Lower lobe of right lung (tissue), 2 donors: ENCODE measurements at regions not wholly inside any gene's neighbourhood (a gene's known extent, or its start where the extent isn't known, plus 50 kb on each side); places are given as distances from the start of the nearest gene placed in this dataset.

Experiments used
- ATAC-seq, 2 donors: fragments of 200-7000 bp; cut with Tn5 transposase; one replicate each; pipeline ENCODE4 v1.9.1; 2020 to 2022; ENCODE audit warnings: mild to moderate bottlenecking in 2 of 2, moderate library complexity in 2 of 2
- DNase-seq: peaks from one replicate; pipeline ENCODE4 v3.0.0-alpha.2; 2020
- H3K27ac ChIP-seq: fragments of 200-600 bp; one replicate; pipeline ENCODE4 v1.8.0; 2022
- H3K27me3 ChIP-seq: fragments of 200-600 bp; one replicate; pipeline ENCODE4 v1.8.0; 2022; ENCODE audit warnings: low read depth
- H3K36me3 ChIP-seq: fragments of 200-600 bp; one replicate; pipeline ENCODE4 v1.8.0; 2022; ENCODE audit warnings: mild to moderate bottlenecking
- H3K4me1 ChIP-seq: fragments of 200-600 bp; one replicate; pipeline ENCODE4 v1.8.0; 2022
- H3K4me3 ChIP-seq: fragments of 200-600 bp; one replicate; pipeline ENCODE4 v1.8.0; 2022; ENCODE audit warnings: mild to moderate bottlenecking
- H3K9me3 ChIP-seq: fragments of 200-600 bp; one replicate; pipeline ENCODE4 v1.8.0; 2022
- intact Hi-C: fragments of 100-400 bp; cut with DNase I; formaldehyde crosslinking; loops from one replicate; pipeline ENCODE4 v1.11.0; 2022
- TF ChIP-seq, protein P1 (sequence below): fragments of 200-600 bp; IDR thresholded peaks from one replicate; pipeline ENCODE4 v1.8.0; 2022; ENCODE audit warnings: antibody characterized with exemption, mild to moderate bottlenecking
- donor health status: DM: no; HTN: yes; CAD: no; lungs with severe emphysema.

GRCh38 chr11:130721736-130722135 is 194.5 kb downstream of the SNX19 start:
- Histone ChIP-seq H3K4me1 (peaks cover 7% of the 10 kb centered on the region), H3K27ac (no peak overlapping the region), H3K9me3 (no peaks in the 10 kb centered on the region), H3K4me3 (no peak overlapping the region), H3K36me3 (no peaks in the 10 kb centered on the region), H3K27me3 (no peaks in the 10 kb centered on the region)
- no peak for DNase-seq
- ATAC-seq, result no peak
- intact Hi-C loops, result no loop called here
- TF ChIP-seq, protein P1, sequence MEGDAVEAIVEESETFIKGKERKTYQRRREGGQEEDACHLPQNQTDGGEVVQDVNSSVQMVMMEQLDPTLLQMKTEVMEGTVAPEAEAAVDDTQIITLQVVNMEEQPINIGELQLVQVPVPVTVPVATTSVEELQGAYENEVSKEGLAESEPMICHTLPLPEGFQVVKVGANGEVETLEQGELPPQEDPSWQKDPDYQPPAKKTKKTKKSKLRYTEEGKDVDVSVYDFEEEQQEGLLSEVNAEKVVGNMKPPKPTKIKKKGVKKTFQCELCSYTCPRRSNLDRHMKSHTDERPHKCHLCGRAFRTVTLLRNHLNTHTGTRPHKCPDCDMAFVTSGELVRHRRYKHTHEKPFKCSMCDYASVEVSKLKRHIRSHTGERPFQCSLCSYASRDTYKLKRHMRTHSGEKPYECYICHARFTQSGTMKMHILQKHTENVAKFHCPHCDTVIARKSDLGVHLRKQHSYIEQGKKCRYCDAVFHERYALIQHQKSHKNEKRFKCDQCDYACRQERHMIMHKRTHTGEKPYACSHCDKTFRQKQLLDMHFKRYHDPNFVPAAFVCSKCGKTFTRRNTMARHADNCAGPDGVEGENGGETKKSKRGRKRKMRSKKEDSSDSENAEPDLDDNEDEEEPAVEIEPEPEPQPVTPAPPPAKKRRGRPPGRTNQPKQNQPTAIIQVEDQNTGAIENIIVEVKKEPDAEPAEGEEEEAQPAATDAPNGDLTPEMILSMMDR, result no peak

- TF ChIP-seq, protein P1, result no peak
- intact Hi-C loops, result no loop called here
- ATAC-seq (no peak), DNase-seq (no peak)
- no peaks in the 10 kb centered on the region for H3K36me3 ChIP-seq
- no peak overlapping the region for H3K4me3 ChIP-seq
- no peak overlapping the region for H3K27ac ChIP-seq
- H3K27me3 ChIP-seq, result no peaks in the 10 kb centered on the region
- no peaks in the 10 kb centered on the region for H3K9me3 ChIP-seq
- peaks cover 7% of the 10 kb centered on the region for H3K4me1 ChIP-seq
Measured at GRCh38 chr11:130722401-130722800, 193.9 kb downstream of the SNX19 start.

DNA sequence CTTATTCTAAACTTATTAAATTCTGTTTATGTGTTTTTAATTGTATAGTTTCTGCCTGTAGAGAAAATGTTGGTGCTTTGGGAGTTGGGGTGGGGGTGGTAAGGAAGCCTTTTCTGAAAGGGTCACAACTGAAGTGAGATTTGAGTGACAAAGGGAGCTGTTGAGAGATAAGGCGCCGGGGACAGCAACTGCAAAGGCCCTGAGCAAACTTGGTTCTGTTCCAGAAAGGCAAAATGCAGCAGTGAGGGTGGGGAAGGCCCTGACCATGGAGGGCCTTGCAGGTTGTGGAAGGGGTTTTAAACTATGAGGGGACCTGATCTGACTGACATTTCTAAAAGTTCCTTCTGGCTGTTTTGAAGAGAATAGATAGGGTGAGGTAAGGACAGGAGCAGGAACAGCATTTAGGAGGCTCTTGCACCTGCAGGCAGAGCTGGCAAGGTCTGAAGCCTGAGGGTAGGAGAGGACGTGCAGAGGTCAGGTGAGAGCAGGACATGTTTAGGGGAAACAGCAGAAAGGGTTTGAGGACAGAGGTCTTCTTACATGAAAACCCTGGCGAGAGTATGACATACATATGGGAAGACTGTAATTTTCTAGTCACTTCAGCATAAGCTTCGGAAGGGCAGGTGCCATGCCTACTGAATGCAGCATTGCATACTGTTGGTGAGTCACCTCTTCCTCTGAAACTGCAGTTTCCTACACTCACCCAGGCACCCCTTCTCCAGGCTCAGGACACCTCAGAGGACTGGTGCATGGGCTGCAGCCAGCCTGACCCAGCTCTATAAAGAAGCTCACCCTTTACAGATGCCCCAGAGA is 190.7 kb downstream of the SNX19 start:
- Histone ChIP-seq H3K36me3 (no peaks in the 10 kb centered on the region), H3K27ac (no peak overlapping the region), H3K4me1 (peaks cover 7% of the 10 kb centered on the region), H3K9me3 (peaks cover 15% of the 10 kb centered on the region), H3K4me3 (no peak overlapping the region), H3K27me3 (no peaks in the 10 kb centered on the region)
- intact Hi-C loops, result no loop called here
- DNase-seq, result no peak
- TF ChIP-seq, protein P1, result no peak
- ATAC-seq, result peak in 1 of 2 donors; percentile 21

GRCh38 chr11:130726234-130727037 is 189.8 kb downstream of the SNX19 start:
- no peaks in the 10 kb centered on the region for H3K27me3 ChIP-seq
- TF ChIP-seq, protein P1, result no peak
- peaks cover 7% of the 10 kb centered on the region for H3K4me1 ChIP-seq
- H3K9me3 ChIP-seq, result peaks cover 23% of the 10 kb centered on the region
- H3K36me3 ChIP-seq, result no peaks in the 10 kb centered on the region
- H3K27ac ChIP-seq, result no peak overlapping the region
- ATAC-seq (peak; percentile 56 to 63), DNase-seq (no peak)
- intact Hi-C loops, result no loop called here
- H3K4me3 ChIP-seq, result no peak overlapping the region

DNA sequence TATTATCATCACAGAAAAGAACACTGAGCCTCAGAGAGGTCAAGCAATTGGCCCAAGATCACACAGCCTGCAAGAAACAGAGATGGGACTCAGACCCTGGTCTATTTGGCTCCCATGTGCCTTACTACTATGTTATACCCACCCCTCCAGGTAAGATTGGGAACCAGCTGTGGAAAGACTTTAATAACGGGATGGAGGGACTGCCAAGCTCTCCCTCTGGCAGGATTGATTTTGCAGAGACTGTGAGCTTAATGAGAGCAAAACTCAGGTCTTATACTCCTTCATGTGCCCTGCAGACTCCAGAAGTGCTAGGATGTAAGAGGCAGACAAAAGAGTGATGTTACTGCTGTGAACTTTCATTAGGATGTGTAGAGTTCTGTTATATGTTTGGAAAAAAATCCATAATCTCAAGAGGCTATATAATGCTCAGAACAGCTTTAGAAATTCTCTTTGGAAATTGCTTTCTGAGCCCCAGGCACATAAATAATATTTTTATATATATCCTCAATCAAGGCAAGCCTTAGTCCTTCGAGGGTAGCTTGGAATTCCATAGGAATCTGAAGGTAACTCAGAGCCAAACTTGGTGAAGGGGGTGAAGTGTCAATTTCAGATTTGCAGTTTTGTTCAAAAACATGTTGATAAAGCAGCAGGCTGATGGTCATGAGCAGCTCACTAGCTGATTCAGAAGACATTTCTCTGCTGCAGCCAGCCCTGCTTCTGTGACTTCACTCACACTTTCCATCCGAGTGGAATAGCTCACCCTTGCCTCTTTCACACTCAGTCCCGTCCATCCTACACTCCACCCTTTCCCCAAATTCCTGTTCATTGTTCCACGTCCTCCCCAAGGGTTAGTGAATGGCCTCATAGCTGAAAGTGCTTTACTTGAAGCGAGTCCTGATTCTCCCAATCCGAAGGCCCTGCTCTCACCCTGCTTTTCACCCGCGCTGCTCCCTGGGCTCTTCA is 188.8 kb downstream of the SNX19 start:
- Histone ChIP-seq H3K27ac (no peak overlapping the region), H3K36me3 (no peaks in the 10 kb centered on the region), H3K4me1 (peaks cover 7% of the 10 kb centered on the region), H3K9me3 (peaks cover 23% of the 10 kb centered on the region), H3K27me3 (no peaks in the 10 kb centered on the region), H3K4me3 (no peak overlapping the region)
- no peak for DNase-seq
- TF ChIP-seq, protein P1, result no peak
- intact Hi-C loops, result no loop called here
- ATAC-seq, result no peak
